ENCODE measurements at regions not wholly inside any gene's neighbourhood (a gene's known extent, or its start where the extent isn't known, plus 50 kb on each side); places are given as distances from the start of the nearest gene placed in this dataset.

DNA sequence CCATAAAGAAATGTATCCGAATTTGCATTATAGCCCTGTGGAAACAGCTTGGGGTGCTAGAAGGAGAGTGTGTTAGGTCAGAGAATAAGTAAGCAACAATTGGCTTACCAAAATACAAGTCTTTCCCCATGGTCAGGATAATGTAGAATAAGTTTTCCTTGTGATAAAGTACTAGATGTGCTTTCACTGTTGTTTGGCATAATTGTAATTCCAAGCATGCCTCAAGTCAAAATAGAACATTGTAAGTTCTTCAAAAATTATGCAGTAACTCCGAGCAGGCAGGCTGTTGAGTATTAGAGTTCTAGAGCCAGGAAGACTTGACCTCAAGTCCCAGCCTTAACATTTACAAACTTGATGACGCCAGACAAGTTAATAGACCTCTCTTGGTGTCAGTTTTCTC, 242.0 kb downstream of the TUSC7 start:
- H3K27ac ChIP-seq = no peak overlapping the region
- TF ChIP-seq, protein P1, sequence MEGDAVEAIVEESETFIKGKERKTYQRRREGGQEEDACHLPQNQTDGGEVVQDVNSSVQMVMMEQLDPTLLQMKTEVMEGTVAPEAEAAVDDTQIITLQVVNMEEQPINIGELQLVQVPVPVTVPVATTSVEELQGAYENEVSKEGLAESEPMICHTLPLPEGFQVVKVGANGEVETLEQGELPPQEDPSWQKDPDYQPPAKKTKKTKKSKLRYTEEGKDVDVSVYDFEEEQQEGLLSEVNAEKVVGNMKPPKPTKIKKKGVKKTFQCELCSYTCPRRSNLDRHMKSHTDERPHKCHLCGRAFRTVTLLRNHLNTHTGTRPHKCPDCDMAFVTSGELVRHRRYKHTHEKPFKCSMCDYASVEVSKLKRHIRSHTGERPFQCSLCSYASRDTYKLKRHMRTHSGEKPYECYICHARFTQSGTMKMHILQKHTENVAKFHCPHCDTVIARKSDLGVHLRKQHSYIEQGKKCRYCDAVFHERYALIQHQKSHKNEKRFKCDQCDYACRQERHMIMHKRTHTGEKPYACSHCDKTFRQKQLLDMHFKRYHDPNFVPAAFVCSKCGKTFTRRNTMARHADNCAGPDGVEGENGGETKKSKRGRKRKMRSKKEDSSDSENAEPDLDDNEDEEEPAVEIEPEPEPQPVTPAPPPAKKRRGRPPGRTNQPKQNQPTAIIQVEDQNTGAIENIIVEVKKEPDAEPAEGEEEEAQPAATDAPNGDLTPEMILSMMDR (IDR thresholded peaks at IDR 0.05; ENCODE audit: low read depth, low read length) = no peak
- peaks cover 7% of the 10 kb centered on the region for H3K4me1 ChIP-seq (ENCODE audit: low read depth)
- no peak overlapping the region for H3K4me3 ChIP-seq
- H3K27me3 ChIP-seq = no peaks in the 10 kb centered on the region
- H3K9me3 ChIP-seq (ENCODE audit: low read depth) = no peaks in the 10 kb centered on the region
- no peak for DNase-seq (ENCODE audit: low read depth in 1 of 2, low spot score in 1 of 2)
- no peaks in the 10 kb centered on the region for H3K36me3 ChIP-seq

DNA sequence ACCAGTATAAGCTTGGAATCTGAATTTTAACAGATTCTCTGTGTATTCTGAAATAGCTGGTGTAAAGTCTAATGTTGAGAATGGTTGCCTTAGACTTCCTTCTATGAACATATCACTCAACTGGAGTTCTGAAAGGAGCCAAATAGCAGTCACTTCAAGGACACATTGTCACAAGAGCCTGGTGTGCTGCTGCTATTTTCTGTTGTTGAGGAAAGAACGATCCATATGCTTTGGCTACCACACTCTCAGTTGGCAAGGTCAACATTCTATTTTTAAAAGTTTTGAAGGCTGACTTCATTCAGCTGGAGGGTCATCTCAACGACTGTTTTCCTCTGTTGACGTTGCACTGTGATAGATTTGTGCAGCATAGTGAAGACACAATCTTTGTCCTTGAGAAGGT, 248.7 kb downstream of the TUSC7 start:
- Histone ChIP-seq H3K4me3 (no peak overlapping the region), H3K9me3 (ENCODE audit: low read depth) (no peaks in the 10 kb centered on the region), H3K27ac (no peak overlapping the region), H3K36me3 (no peaks in the 10 kb centered on the region), H3K27me3 (no peaks in the 10 kb centered on the region), H3K4me1 (ENCODE audit: low read depth) (peaks cover 18% of the 10 kb centered on the region)
- TF ChIP-seq, protein P1 (IDR thresholded peaks at IDR 0.05; ENCODE audit: low read depth, low read length) = no peak
- peak in 1 of 2 donors; percentile 27 for DNase-seq (ENCODE audit: low read depth in 1 of 2, low spot score in 1 of 2)

DNA sequence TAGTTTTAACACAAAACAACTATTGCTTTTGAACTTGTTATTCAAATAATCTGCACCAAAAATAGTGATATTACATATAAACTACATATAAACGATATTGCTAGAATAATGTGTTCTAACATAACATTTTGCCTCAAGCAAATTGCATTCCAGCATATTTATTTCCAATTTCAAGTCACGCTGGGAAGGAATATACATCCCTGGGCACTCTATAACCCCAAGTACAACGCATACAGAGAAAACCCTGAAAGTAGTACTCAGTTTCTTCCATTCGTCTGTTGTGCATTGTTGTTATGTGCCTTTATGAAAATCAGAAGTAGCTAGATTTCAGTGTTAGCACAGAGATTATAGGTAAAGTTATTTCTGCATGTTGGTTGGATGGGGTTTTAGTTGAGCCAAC, 251.5 kb downstream of the TUSC7 start:
- TF ChIP-seq, protein P1 (IDR thresholded peaks at IDR 0.05; ENCODE audit: low read depth, low read length) = no peak
- no peak for DNase-seq (ENCODE audit: low read depth in 1 of 2, low spot score in 1 of 2)
- H3K27ac ChIP-seq = no peak overlapping the region
- H3K27me3 ChIP-seq = no peaks in the 10 kb centered on the region
- H3K4me1 ChIP-seq (ENCODE audit: low read depth) = peaks cover 18% of the 10 kb centered on the region
- H3K4me3 ChIP-seq = no peak overlapping the region
- no peaks in the 10 kb centered on the region for H3K9me3 ChIP-seq (ENCODE audit: low read depth)
- H3K36me3 ChIP-seq = no peaks in the 10 kb centered on the region

DNA sequence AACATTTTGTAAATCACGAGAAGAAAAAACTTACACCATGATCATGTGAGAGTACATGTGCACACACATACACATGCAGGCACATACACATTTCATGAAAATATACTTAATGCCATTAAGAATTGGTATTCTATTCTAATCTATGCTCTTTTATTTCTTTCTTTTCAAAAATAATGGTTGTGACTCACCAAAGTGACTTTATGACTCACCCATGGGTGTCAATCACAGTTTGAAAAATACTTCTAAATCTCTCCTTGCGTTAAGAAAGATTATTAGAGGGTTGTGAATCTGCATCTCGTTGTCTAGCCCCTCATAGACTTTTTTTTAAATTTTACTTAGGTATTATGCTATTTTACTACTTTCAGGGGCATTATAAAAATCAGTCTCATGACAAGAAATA, 254.2 kb downstream of the TUSC7 start:
- Histone ChIP-seq H3K9me3 (ENCODE audit: low read depth) (no peaks in the 10 kb centered on the region), H3K27ac (no peak overlapping the region), H3K4me3 (no peak overlapping the region), H3K4me1 (ENCODE audit: low read depth) (peaks cover 11% of the 10 kb centered on the region), H3K27me3 (no peaks in the 10 kb centered on the region), H3K36me3 (no peaks in the 10 kb centered on the region)
- TF ChIP-seq, protein P1 (IDR thresholded peaks at IDR 0.05; ENCODE audit: low read depth, low read length) = no peak
- no peak for DNase-seq (ENCODE audit: low read depth in 1 of 2, low spot score in 1 of 2)

DNA sequence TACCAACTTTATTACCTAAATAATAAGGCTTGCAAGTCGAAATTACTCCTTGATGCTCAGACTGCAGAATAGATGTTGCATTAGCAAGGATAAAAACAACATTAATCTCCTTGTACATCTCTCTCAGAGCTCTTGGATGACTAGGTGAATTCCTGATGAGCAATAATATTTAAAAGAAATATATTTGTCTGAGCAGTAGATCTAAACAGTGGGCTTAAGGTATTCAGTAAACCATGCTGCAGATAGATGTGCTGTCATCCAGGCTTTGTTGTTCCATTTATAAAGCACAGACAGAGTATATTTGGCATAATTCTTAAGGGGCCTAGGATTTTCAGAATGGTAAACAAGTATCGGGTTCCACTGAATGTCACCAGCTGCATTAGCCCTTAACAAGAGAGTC, 257.1 kb downstream of the TUSC7 start:
- TF ChIP-seq, protein P1 (IDR thresholded peaks at IDR 0.05; ENCODE audit: low read depth, low read length) = no peak
- H3K4me3 ChIP-seq = no peak overlapping the region
- H3K4me1 ChIP-seq (ENCODE audit: low read depth) = peaks cover 10% of the 10 kb centered on the region
- DNase-seq (ENCODE audit: low read depth in 1 of 2, low spot score in 1 of 2) = no peak
- H3K36me3 ChIP-seq = no peaks in the 10 kb centered on the region
- H3K27me3 ChIP-seq = no peaks in the 10 kb centered on the region
- H3K27ac ChIP-seq = no peak overlapping the region
- no peaks in the 10 kb centered on the region for H3K9me3 ChIP-seq (ENCODE audit: low read depth)

DNA sequence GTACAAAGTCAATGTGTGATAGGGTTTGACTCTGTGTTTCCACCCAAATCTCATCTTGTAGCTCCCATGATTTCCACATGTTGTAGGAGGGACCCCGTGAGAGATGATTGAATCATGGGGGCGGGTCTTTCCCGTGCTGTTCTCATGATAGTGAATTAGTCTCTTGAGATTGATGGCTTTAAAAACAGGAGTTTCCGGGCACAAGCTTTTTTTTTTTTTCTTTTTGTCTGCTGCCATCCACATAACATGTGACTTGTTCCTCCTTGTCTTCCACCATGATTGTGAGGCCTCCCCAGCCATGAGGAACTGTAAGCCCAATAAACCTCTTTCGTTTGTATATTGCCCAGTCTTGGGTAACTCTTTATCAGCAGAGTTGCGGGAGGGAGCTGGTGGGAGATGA, 259.6 kb downstream of the TUSC7 start:
- no peaks in the 10 kb centered on the region for H3K36me3 ChIP-seq
- H3K4me1 ChIP-seq (ENCODE audit: low read depth) = no peaks in the 10 kb centered on the region
- H3K27ac ChIP-seq = no peak overlapping the region
- H3K9me3 ChIP-seq (ENCODE audit: low read depth) = no peaks in the 10 kb centered on the region
- no peaks in the 10 kb centered on the region for H3K27me3 ChIP-seq
- H3K4me3 ChIP-seq = no peak overlapping the region
- TF ChIP-seq, protein P1 (IDR thresholded peaks at IDR 0.05; ENCODE audit: low read depth, low read length) = no peak
- DNase-seq (ENCODE audit: low read depth in 1 of 2, low spot score in 1 of 2) = no peak

All from cardiac muscle cell (in vitro differentiated cells and primary cell).